ENCODE measurements at regions not wholly inside any gene's neighbourhood (a gene's known extent, or its start where the extent isn't known, plus 50 kb on each side); places are given as distances from the start of the nearest gene placed in this dataset.

- H3K27ac ChIP-seq, result no peak overlapping the region
- no peaks in the 10 kb centered on the region for H3K9me3 ChIP-seq
- no peaks in the 10 kb centered on the region for H3K36me3 ChIP-seq
- no peak for DNase-seq (ENCODE audit: low spot score in 2 of 2)
- no peak for TF ChIP-seq POLR2A (IDR thresholded peaks at IDR 0.05)
- TF ChIP-seq EP300 (IDR thresholded peaks at IDR 0.05), result no peak
- no peak for TF ChIP-seq CTCF (IDR thresholded peaks at IDR 0.05)
- no peaks in the 10 kb centered on the region for H3K27me3 ChIP-seq
- no peak overlapping the region for H3K4me3 ChIP-seq
- 86 to 91% methylated on average over 2 of the region's 2 CpGs for WGBS, 2 donors
- H3K4me1 ChIP-seq, result no peaks in the 10 kb centered on the region
These were observed 961.9 kb downstream of the DIAPH3 start for GRCh38 chr13:59201841-59202240.

- Histone ChIP-seq H3K27ac (no peak overlapping the region), H3K4me1 (no peaks in the 10 kb centered on the region), H3K4me3 (no peak overlapping the region), H3K36me3 (no peaks in the 10 kb centered on the region), H3K9me3 (no peaks in the 10 kb centered on the region), H3K27me3 (no peaks in the 10 kb centered on the region)
- TF ChIP-seq EP300 (IDR thresholded peaks at IDR 0.05), result no peak
- TF ChIP-seq CTCF (IDR thresholded peaks at IDR 0.05), result no peak
- TF ChIP-seq POLR2A (IDR thresholded peaks at IDR 0.05), result no peak
- WGBS, 2 donors, result 71 to 72% methylated on average over 6 of the region's 6 CpGs
- DNase-seq (ENCODE audit: low spot score in 2 of 2), result no peak
These were observed 959.9 kb downstream of the DIAPH3 start for GRCh38 chr13:59203855-59204254.

- Histone ChIP-seq H3K27me3 (no peaks in the 10 kb centered on the region), H3K27ac (no peak overlapping the region), H3K4me3 (no peak overlapping the region), H3K36me3 (no peaks in the 10 kb centered on the region), H3K4me1 (peaks cover 0 to 4% (median 0%) of the 10 kb centered on the region in 4 donors), H3K9me3 (no peaks in the 10 kb centered on the region)
- WGBS, 2 donors, result 90 to 93% methylated on average over 5 of the region's 5 CpGs
- TF ChIP-seq CTCF (IDR thresholded peaks at IDR 0.05), result no peak
- no peak for TF ChIP-seq EP300 (IDR thresholded peaks at IDR 0.05)
- no peak for TF ChIP-seq POLR2A (IDR thresholded peaks at IDR 0.05)
- no peak for DNase-seq (ENCODE audit: low spot score in 2 of 2)
These were observed 958.2 kb downstream of the DIAPH3 start for GRCh38 chr13:59205501-59205900.

GRCh38 chr13:59208405-59209195 is 955.1 kb downstream of the DIAPH3 start:
- DNase-seq (ENCODE audit: low spot score in 2 of 2), result no peak
- Histone ChIP-seq H3K4me3 (no peak overlapping the region), H3K36me3 (no peaks in the 10 kb centered on the region), H3K4me1 (peaks cover 0 to 15% (median 0%) of the 10 kb centered on the region in 4 donors), H3K27ac (no peak overlapping the region), H3K27me3 (no peaks in the 10 kb centered on the region), H3K9me3 (no peaks in the 10 kb centered on the region)
- 89 to 93% methylated on average over 6 of the region's 6 CpGs for WGBS, 2 donors
- TF ChIP-seq POLR2A (IDR thresholded peaks at IDR 0.05), result no peak
- TF ChIP-seq EP300 (IDR thresholded peaks at IDR 0.05), result no peak
- no peak for TF ChIP-seq CTCF (IDR thresholded peaks at IDR 0.05)

GRCh38 chr13:59210543-59210942 is 953.2 kb downstream of the DIAPH3 start:
- H3K4me1 ChIP-seq, result peaks cover 0 to 15% (median 0%) of the 10 kb centered on the region in 4 donors
- H3K36me3 ChIP-seq, result no peaks in the 10 kb centered on the region

More at GRCh38 chr13:59210543-59210942, 953.2 kb downstream of the DIAPH3 start:
- Histone ChIP-seq H3K27ac (peak overlapping the region in 2 of 4 donors; percentile 0 to 63), H3K27me3 (no peaks in the 10 kb centered on the region), H3K4me3 (no peak overlapping the region), H3K9me3 (no peaks in the 10 kb centered on the region)
- TF ChIP-seq CTCF (IDR thresholded peaks at IDR 0.05) (no peak), EP300 (IDR thresholded peaks at IDR 0.05) (no peak), POLR2A (IDR thresholded peaks at IDR 0.05) (no peak)
- 46 to 56% methylated on average over 1 of the region's 1 CpG for whole genome bisulfite sequencing, 2 donors
- DNase-seq (ENCODE audit: low spot score in 2 of 2), result no peak

All from tibial nerve (tissue), 4 donors.